CD8-positive, alpha-beta memory T cell (primary cell): ENCODE measurements at regions not wholly inside any gene's neighbourhood (a gene's known extent, or its start where the extent isn't known, plus 50 kb on each side); places are given as distances from the start of the nearest gene placed in this dataset.

ENCODE experiments used
- CTCF ChIA-PET: fragments of 350-600 bp; sonication (Branson Sonifier 250); formaldehyde crosslinking; loops from one replicate; lab custom pipeline; 2021; ENCODE audit warnings: antibody characterized with exemption; lab: Charles Lee
- POLR2A ChIA-PET: fragments of 350-600 bp; sonication (Branson Sonifier 250); formaldehyde crosslinking; loops from one replicate; lab custom pipeline; 2021; ENCODE audit warnings: antibody characterized with exemption; lab: Charles Lee
- DNase-seq, 5 donors: peaks; one replicate each; pipeline versions ENCODE4 v3.0.0 to v3.0.0-alpha.2; 2020 to 2022; ENCODE audit warnings: mixed read lengths in 1 of 5
- H3K27ac ChIP-seq: one replicate; pipeline ENCODE4 v1.7.0; 2013; ENCODE audit warnings: low read depth, mild to moderate bottlenecking, low read length, moderate library complexity
- H3K27me3 ChIP-seq: 2 replicates; pipeline ENCODE4 v1.7.0; 2013; ENCODE audit warnings: low read length, mild to moderate bottlenecking; ENCODE audit not compliant: insufficient read depth, poor library complexity, severe bottlenecking
- H3K36me3 ChIP-seq: 2 replicates; pipeline ENCODE4 v1.7.0; 2013; ENCODE audit warnings: mild to moderate bottlenecking, low read length, moderate library complexity; ENCODE audit not compliant: insufficient read depth
- H3K4me1 ChIP-seq: 2 replicates; pipeline ENCODE4 v1.7.0; 2013; ENCODE audit warnings: mild to moderate bottlenecking, low read length, moderate library complexity; ENCODE audit not compliant: insufficient read depth
- H3K4me3 ChIP-seq: 2 replicates; pipeline ENCODE4 v1.7.0; 2013; ENCODE audit warnings: mild to moderate bottlenecking, low read length
- H3K9me3 ChIP-seq: 2 replicates; pipeline ENCODE4 v1.7.0; 2013; ENCODE audit warnings: mild to moderate bottlenecking, low read length
- H3K27ac Mint-ChIP-seq, 8 donors: one replicate each; pipeline ENCODE4 v1.8.0; 2020 to 2021; ENCODE audit warnings: mixed read lengths in 8 of 8, mild to moderate bottlenecking in 6 of 8, inconsistent platforms in 3 of 8, moderate library complexity in 3 of 8
- H3K27me3 Mint-ChIP-seq, 2 donors: one replicate each; pipeline ENCODE4 v1.8.0; 2020 to 2021; ENCODE audit warnings: mixed read lengths in 2 of 2, mild to moderate bottlenecking in 1 of 2, moderate library complexity in 1 of 2
- H3K36me3 Mint-ChIP-seq, 3 donors: one replicate each; pipeline ENCODE4 v1.8.0; 2020 to 2021; ENCODE audit warnings: mixed read lengths in 3 of 3, inconsistent platforms in 1 of 3, mild to moderate bottlenecking in 1 of 3
- H3K4me1 Mint-ChIP-seq, 3 donors: one replicate each; pipeline ENCODE4 v1.8.0; 2020 to 2021; ENCODE audit warnings: mixed read lengths in 3 of 3, inconsistent platforms in 1 of 3, mild to moderate bottlenecking in 1 of 3
- H3K4me3 Mint-ChIP-seq, 7 donors: one replicate each; pipeline ENCODE4 v1.8.0; 2020 to 2021; ENCODE audit warnings: mixed read lengths in 7 of 7, mild to moderate bottlenecking in 6 of 7, moderate library complexity in 4 of 7, inconsistent platforms in 2 of 7
- H3K9me3 Mint-ChIP-seq, 5 donors: one replicate each; pipeline ENCODE4 v1.8.0; 2020 to 2022; ENCODE audit warnings: mixed read lengths in 5 of 5, mild to moderate bottlenecking in 3 of 5, moderate library complexity in 2 of 5, inconsistent platforms in 1 of 5

DNA sequence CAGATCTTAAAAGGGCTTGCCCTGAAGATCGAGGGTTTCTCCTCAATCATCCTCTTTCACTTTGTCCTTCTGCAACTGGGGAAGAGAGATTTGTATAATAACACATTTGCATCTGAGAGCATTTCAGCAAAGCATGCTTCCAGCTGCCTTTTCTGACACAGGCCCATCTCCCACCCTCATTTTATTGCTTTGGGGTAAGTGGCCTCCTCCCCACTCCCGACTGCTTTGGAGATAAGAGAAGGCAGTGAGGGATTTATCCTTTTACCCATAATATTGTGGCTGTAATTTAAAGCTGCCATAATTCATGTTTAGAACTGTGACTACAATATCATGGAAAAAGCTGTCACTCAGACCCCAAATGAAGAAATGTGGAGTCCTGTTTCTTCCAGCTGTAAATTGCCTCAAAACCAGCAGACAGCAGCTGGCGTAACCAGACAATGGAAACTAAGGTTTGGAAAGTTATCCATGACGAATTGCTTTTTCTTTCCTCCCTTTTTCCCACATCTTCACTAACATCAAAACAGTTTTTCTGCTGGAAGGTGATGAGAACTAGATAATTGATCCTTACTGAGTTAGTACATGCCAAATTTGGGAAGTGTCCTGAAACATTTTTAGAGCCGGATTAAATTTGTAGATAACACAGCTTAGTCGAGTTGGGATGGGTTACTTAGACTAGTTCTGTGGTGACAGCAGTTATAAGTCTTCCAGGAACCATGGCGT lies 104.2 kb upstream of the PFN2 start:
- Mint-ChIP-seq H3K4me3 (no peak overlapping the region), H3K27ac (no peak overlapping the region), H3K9me3 (peaks cover 0 to 4% (median 3%) of the 10 kb centered on the region in 5 donors), H3K36me3 (no peaks in the 10 kb centered on the region), H3K27me3 (peaks cover 8 to 21% of the 10 kb centered on the region in 2 donors), H3K4me1 (no peaks in the 10 kb centered on the region)
- no peak for DNase-seq
- Histone ChIP-seq H3K36me3 (no peaks in the 10 kb centered on the region), H3K9me3 (no peaks in the 10 kb centered on the region), H3K27me3 (no peaks in the 10 kb centered on the region), H3K4me1 (no peaks in the 10 kb centered on the region), H3K4me3 (no peak overlapping the region), H3K27ac (no peak overlapping the region)
- ChIA-PET POLR2A (no interaction called here), CTCF (no interaction called here)

DNA sequence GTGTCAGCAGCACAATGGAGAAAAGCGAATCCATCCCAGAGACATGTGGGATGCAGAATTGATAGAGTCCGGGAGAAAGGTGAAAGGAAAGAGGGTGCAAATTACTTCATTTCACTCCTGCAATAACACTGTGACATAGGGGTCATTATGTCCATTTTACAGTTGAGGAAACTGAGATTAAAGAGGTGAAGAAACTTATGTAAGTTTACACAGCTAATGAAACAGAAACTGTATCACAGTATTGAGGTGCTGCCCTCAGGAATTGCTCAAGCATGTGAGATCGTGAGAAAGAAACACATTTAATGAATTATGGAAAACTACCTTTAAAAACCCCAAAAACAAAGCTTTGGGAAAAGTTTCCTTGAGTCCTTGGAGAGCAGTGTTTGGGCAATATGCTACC lies 103.6 kb upstream of the PFN2 start:
- H3K27ac Mint-ChIP-seq = no peak overlapping the region
- DNase-seq = no peak
- peaks cover 8 to 25% of the 10 kb centered on the region in 2 donors for H3K27me3 Mint-ChIP-seq
- Histone ChIP-seq H3K4me3 (no peak overlapping the region), H3K27ac (no peak overlapping the region), H3K4me1 (no peaks in the 10 kb centered on the region), H3K27me3 (no peaks in the 10 kb centered on the region), H3K9me3 (no peaks in the 10 kb centered on the region), H3K36me3 (no peaks in the 10 kb centered on the region)
- H3K9me3 Mint-ChIP-seq = peaks cover 0 to 4% (median 3%) of the 10 kb centered on the region in 5 donors
- ChIA-PET POLR2A (no interaction called here), CTCF (no interaction called here)
- H3K4me1 Mint-ChIP-seq = no peaks in the 10 kb centered on the region
- H3K4me3 Mint-ChIP-seq = no peak overlapping the region
- H3K36me3 Mint-ChIP-seq = no peaks in the 10 kb centered on the region

DNA sequence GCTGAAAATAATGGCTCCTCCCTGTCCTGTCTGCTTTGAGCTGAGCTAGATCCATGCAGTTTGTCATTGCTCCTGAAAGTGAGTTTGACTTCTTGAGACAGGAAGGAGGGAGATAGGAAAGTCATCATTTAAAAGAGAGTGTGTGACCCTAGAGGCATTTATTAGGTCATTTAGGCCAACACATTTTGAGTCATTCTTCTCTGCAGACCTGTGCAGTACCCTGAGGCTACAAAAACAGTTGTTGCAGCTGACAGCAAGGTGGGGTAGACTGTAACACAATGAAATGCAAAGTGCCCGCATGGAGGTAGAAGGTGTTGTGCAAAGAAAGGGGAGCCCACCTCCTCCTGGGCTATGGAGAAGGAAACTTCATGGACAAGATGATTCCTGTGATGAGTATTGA lies 102.8 kb upstream of the PFN2 start:
- no peaks in the 10 kb centered on the region for H3K27me3 ChIP-seq
- Mint-ChIP-seq H3K4me3 (peak overlapping the region in 1 of 7 donors; percentile 9), H3K27ac (no peak overlapping the region)

DNA sequence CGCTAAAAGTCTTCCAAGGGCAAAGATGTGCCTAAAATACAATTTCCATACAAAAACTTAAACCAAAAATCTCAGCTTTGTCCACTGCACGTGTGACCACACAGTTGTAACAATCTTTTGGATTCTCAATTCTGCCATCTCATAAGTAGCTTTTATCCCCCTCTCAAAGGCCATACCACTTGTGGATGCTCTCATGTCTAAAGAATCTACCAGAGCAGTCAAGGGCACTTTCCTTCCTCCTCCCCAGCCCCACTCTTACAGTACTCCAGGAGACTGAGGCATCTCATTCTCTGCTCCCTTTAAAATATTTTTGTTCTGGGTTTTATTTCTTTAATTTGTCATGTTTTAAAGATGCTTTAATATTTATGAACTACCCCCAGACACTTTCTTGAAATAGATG lies 102.3 kb upstream of the PFN2 start:
- POLR2A ChIA-PET = no interaction called here
- no peaks in the 10 kb centered on the region for H3K36me3 Mint-ChIP-seq

More for the DNA sequence above, 102.8 kb upstream of the PFN2 start:
- H3K9me3 ChIP-seq = no peaks in the 10 kb centered on the region
- ChIA-PET POLR2A (no interaction called here), CTCF (no interaction called here)
- no peaks in the 10 kb centered on the region for H3K4me1 Mint-ChIP-seq
- no peaks in the 10 kb centered on the region for H3K36me3 ChIP-seq
- H3K9me3 Mint-ChIP-seq = peaks cover 0 to 4% (median 3%) of the 10 kb centered on the region in 5 donors
- no peak overlapping the region for H3K4me3 ChIP-seq
- no peak overlapping the region for H3K27ac ChIP-seq
- peaks cover 8 to 30% of the 10 kb centered on the region in 2 donors for H3K27me3 Mint-ChIP-seq
- no peak for DNase-seq
- no peaks in the 10 kb centered on the region for H3K36me3 Mint-ChIP-seq
- H3K4me1 ChIP-seq = no peaks in the 10 kb centered on the region

DNA sequence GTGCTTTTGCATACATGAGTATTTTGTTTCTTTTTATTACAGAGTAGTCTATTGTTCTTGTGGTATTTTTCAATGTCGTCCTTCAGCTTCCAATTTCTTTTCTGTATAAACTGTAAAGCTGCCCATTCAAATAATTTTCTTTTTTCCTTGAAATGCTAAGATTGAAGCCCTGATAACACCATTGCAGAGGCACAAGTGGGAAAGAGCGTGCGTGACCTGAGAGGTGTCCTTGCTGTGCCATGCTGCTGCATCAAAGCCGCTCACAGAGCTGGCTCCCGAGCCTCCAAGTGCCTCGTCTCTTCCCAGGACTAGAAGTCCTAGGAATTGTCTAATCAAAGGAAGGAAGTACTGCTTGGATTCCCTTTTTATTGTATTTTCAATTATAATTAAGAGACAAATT lies 101.9 kb upstream of the PFN2 start:
- Histone ChIP-seq H3K36me3 (no peaks in the 10 kb centered on the region), H3K27me3 (peaks cover 3% of the 10 kb centered on the region), H3K27ac (no peak overlapping the region), H3K4me3 (no peak overlapping the region), H3K4me1 (no peaks in the 10 kb centered on the region), H3K9me3 (no peaks in the 10 kb centered on the region)
- no peaks in the 10 kb centered on the region for H3K36me3 Mint-ChIP-seq
- no peaks in the 10 kb centered on the region for H3K4me1 Mint-ChIP-seq
- peaks cover 8 to 36% of the 10 kb centered on the region in 2 donors for H3K27me3 Mint-ChIP-seq
- H3K9me3 Mint-ChIP-seq = peaks cover 0 to 4% (median 3%) of the 10 kb centered on the region in 5 donors
- no peak overlapping the region for H3K4me3 Mint-ChIP-seq
- ChIA-PET POLR2A (no interaction called here), CTCF (no interaction called here)
- no peak overlapping the region for H3K27ac Mint-ChIP-seq
- DNase-seq = no peak

More for the DNA sequence above, 102.3 kb upstream of the PFN2 start:
- Histone ChIP-seq H3K4me3 (no peak overlapping the region), H3K27me3 (no peaks in the 10 kb centered on the region), H3K9me3 (no peaks in the 10 kb centered on the region), H3K4me1 (no peaks in the 10 kb centered on the region), H3K27ac (no peak overlapping the region), H3K36me3 (no peaks in the 10 kb centered on the region)
- DNase-seq = no peak
- Mint-ChIP-seq H3K4me1 (no peaks in the 10 kb centered on the region), H3K27me3 (peaks cover 8 to 32% of the 10 kb centered on the region in 2 donors), H3K9me3 (peaks cover 0 to 4% (median 3%) of the 10 kb centered on the region in 5 donors), H3K27ac (no peak overlapping the region), H3K4me3 (no peak overlapping the region)
- CTCF ChIA-PET = no interaction called here

DNA sequence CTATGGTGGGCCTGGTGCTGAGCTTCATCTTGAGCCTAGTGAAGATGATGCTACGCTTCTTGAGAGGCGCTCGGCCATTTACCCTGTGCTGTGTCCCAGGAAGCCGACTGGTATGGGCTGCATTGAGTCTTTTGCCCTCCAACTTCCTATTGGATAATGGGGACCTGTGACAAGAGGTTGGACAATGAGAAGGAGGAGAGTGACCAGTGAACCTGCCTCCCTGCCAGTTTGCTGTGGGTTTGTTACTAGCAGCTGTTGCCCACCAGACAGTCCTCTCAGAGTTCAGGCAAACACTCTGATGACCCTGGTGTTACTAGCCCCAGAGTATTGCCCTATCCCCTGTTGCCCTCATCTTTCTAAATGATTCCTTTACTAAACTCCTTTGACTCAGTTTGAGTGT lies 99.6 kb upstream of the PFN2 start:
- POLR2A ChIA-PET = no interaction called here
- H3K27ac ChIP-seq = no peak overlapping the region

DNA sequence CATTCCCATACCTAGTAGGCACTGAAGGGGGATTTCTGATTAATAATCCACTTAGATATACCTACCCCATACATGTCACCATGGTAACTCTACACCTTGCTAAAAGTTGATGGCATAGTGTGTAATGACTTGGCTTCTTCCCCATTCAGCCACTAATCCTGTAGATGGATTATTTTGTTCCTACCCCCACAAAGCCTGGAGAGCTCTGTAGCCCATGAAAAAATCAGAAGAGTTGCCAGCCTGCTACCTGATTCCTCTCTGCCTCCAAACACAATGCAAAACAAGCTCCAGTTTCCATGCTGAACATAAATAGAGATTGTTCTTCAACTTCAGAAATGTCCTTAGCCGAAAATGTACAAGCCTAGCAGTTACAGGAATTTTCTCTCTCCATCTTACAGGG lies 98.9 kb upstream of the PFN2 start:
- Mint-ChIP-seq H3K4me3 (no peak overlapping the region), H3K9me3 (no peaks in the 10 kb centered on the region), H3K4me1 (no peaks in the 10 kb centered on the region), H3K27ac (no peak overlapping the region), H3K36me3 (no peaks in the 10 kb centered on the region), H3K27me3 (peaks cover 7 to 44% of the 10 kb centered on the region in 2 donors)
- H3K4me1 ChIP-seq = no peaks in the 10 kb centered on the region
- H3K27ac ChIP-seq = no peak overlapping the region
- H3K27me3 ChIP-seq = peaks cover 9% of the 10 kb centered on the region
- H3K4me3 ChIP-seq = no peak overlapping the region
- ChIA-PET CTCF (no interaction called here), POLR2A (no interaction called here)
- DNase-seq = no peak
- no peaks in the 10 kb centered on the region for H3K9me3 ChIP-seq
- no peaks in the 10 kb centered on the region for H3K36me3 ChIP-seq

More for the DNA sequence above, 99.6 kb upstream of the PFN2 start:
- peaks cover 7 to 44% of the 10 kb centered on the region in 2 donors for H3K27me3 Mint-ChIP-seq
- no peaks in the 10 kb centered on the region for H3K36me3 Mint-ChIP-seq
- no peak for DNase-seq
- H3K4me3 Mint-ChIP-seq = no peak overlapping the region
- Histone ChIP-seq H3K9me3 (no peaks in the 10 kb centered on the region), H3K4me3 (no peak overlapping the region), H3K4me1 (no peaks in the 10 kb centered on the region), H3K36me3 (no peaks in the 10 kb centered on the region), H3K27me3 (peaks cover 9% of the 10 kb centered on the region)
- no peak overlapping the region for H3K27ac Mint-ChIP-seq
- CTCF ChIA-PET = no interaction called here
- H3K9me3 Mint-ChIP-seq = no peaks in the 10 kb centered on the region
- no peaks in the 10 kb centered on the region for H3K4me1 Mint-ChIP-seq

DNA sequence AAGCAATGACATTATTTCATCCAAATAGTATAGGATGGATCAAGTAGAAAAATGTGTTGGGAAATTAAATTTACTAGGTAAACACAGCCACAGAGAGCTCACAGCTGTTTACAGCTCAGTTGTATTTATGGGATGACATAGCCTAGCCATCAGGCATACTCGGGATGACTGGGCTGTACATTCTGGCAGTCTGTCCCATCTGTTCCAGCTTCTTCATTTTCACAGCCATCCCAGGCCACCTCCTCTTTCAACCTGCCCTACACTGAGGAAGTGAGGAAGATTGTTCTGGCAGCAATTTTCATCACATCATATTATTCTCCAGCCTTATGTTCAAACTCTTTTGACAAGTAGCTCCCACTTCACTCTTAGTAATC lies 98.4 kb upstream of the PFN2 start:
- ChIA-PET POLR2A (no interaction called here), CTCF (no interaction called here)
- no peak overlapping the region for H3K27ac Mint-ChIP-seq
- no peaks in the 10 kb centered on the region for H3K4me1 Mint-ChIP-seq
- no peak for DNase-seq
- Histone ChIP-seq H3K36me3 (no peaks in the 10 kb centered on the region), H3K4me3 (no peak overlapping the region), H3K27ac (no peak overlapping the region), H3K27me3 (peaks cover 9% of the 10 kb centered on the region), H3K4me1 (no peaks in the 10 kb centered on the region), H3K9me3 (no peaks in the 10 kb centered on the region)
- H3K4me3 Mint-ChIP-seq = no peak overlapping the region
- no peaks in the 10 kb centered on the region for H3K36me3 Mint-ChIP-seq
- no peaks in the 10 kb centered on the region for H3K9me3 Mint-ChIP-seq
- H3K27me3 Mint-ChIP-seq = peaks cover 7 to 44% of the 10 kb centered on the region in 2 donors
